IMR-90 (cell line): ENCODE measurements at regions not wholly inside any gene's neighbourhood (a gene's known extent, or its start where the extent isn't known, plus 50 kb on each side); places are given as distances from the start of the nearest gene placed in this dataset.

Source experiments
- ATAC-seq: fragments of 200-7000 bp; cut with Tn5 transposase; 2 replicates; pipeline ENCODE4 v1.9.1; 2020; ENCODE audit warnings: low read depth, mild to moderate bottlenecking, moderate library complexity
- BruUV-seq: library from RNA; stranded (reverse); fragments of 400-500 nt; replicated peaks from 2 replicates; lab custom pipeline; 2021; lab: Mats Ljungman, UMichigan
- CTCF ChIA-PET: fragments of 300-600 bp; formaldehyde crosslinking; extraction: SDS; loops from one replicate; lab custom pipeline; 2021; ENCODE audit warnings: antibody characterized with exemption; lab: Yijun Ruan, JAX
- POLR2A ChIA-PET: fragments of 300-600 bp; sonication (Branson Sonifier 250); formaldehyde crosslinking; loops from one replicate; lab custom pipeline; 2022; ENCODE audit warnings: antibody characterized with exemption; ENCODE audit not compliant: unreplicated experiment; lab: Charles Lee
- DNase-seq: peaks from one replicate; pipeline ENCODE4 v3.0.0; 2013
- H2AFZ ChIP-seq: replicated peaks from 2 replicates; pipeline ENCODE3; 2013; ENCODE audit warnings: low read length, mild to moderate bottlenecking; ENCODE audit not compliant: poor library complexity
- H2AK5ac ChIP-seq: 2 replicates; pipeline ENCODE4 v1.6.1; 2013; ENCODE audit warnings: low read depth, low read length, inconsistent platforms
- H2AK9ac ChIP-seq: replicated peaks from 2 replicates; pipeline ENCODE3; 2013; ENCODE audit warnings: mild to moderate bottlenecking, low read depth, low read length, moderate library complexity; ENCODE audit not compliant: poor library complexity
- H2BK120ac ChIP-seq: 2 replicates; pipeline ENCODE4 v1.6.1; 2013; ENCODE audit warnings: low read depth, low read length, inconsistent platforms
- H2BK15ac ChIP-seq: 3 replicates; pipeline ENCODE4 v1.6.1; 2013; ENCODE audit warnings: low read depth, low read length, inconsistent platforms
- H2BK20ac ChIP-seq: 2 replicates; pipeline ENCODE4 v1.6.1; 2013; ENCODE audit warnings: low read depth, mild to moderate bottlenecking, inconsistent platforms, low read length, moderate library complexity
- H2BK5ac ChIP-seq: 2 replicates; pipeline ENCODE4 v1.6.1; 2013; ENCODE audit warnings: mild to moderate bottlenecking, low read depth, low read length, inconsistent platforms; ENCODE audit not compliant: poor library complexity, severe bottlenecking
- H3K14ac ChIP-seq: replicated peaks from 2 replicates; pipeline ENCODE4 v1.6.1; 2013; ENCODE audit warnings: low read depth, low read length, inconsistent platforms
- H3K18ac ChIP-seq: 2 replicates; pipeline ENCODE4 v1.6.1; 2013; ENCODE audit warnings: low read depth, low read length, control low read depth
- H3K23ac ChIP-seq: 2 replicates; pipeline ENCODE4 v1.6.1; 2013; ENCODE audit warnings: low read depth, low read length, inconsistent platforms
- H3K27ac ChIP-seq: 2 replicates; pipeline ENCODE4 v1.5.1; 2013; ENCODE audit warnings: mild to moderate bottlenecking, control low read depth, low read length; ENCODE audit not compliant: insufficient read depth
- H3K27me3 ChIP-seq: 2 replicates; pipeline ENCODE4 v1.6.1; 2013; ENCODE audit warnings: low read length; ENCODE audit not compliant: control insufficient read depth, insufficient read depth
- H3K36me3 ChIP-seq: 2 replicates; pipeline ENCODE4 v1.6.1; 2013; ENCODE audit warnings: low read length, mixed read lengths; ENCODE audit not compliant: control insufficient read depth, insufficient read depth
- H3K4ac ChIP-seq: 2 replicates; pipeline ENCODE4 v1.6.1; 2013; ENCODE audit warnings: low read depth, low read length, inconsistent platforms
- H3K4me1 ChIP-seq: 2 replicates; pipeline ENCODE4 v1.6.1; 2013; ENCODE audit warnings: low read length, mixed read lengths; ENCODE audit not compliant: control insufficient read depth, insufficient read depth
- H3K4me2 ChIP-seq: 2 replicates; pipeline ENCODE4 v1.6.1; 2013; ENCODE audit warnings: low read depth, mild to moderate bottlenecking, control low read depth, low read length, moderate library complexity
- H3K4me3 ChIP-seq: 2 replicates; pipeline ENCODE4 v1.5.1; 2013; ENCODE audit warnings: low read depth, mild to moderate bottlenecking, control low read depth, low read length, moderate library complexity; ENCODE audit not compliant: insufficient read depth
- H3K56ac ChIP-seq: 2 replicates; pipeline ENCODE4 v1.6.1; 2013; ENCODE audit warnings: low read length, inconsistent platforms; ENCODE audit not compliant: insufficient read depth; ENCODE audit errors: extremely low read depth
- H3K79me1 ChIP-seq, 2 experiments: 2 replicates each; pipeline ENCODE4 v1.6.1; 2013; ENCODE audit warnings: low read length in 2 of 2, inconsistent platforms in 1 of 2, low read depth in 1 of 2
- H3K9ac ChIP-seq: 2 replicates; pipeline ENCODE4 v1.6.1; 2013; ENCODE audit warnings: low read depth, low read length, control low read depth
- H3K9me1 ChIP-seq: 2 replicates; pipeline ENCODE4 v1.6.1; 2013; ENCODE audit warnings: low read length, inconsistent platforms; ENCODE audit not compliant: insufficient read depth
- H3K9me3 ChIP-seq: 2 replicates; pipeline ENCODE4 v1.6.1; 2013; ENCODE audit warnings: low read length; ENCODE audit not compliant: control insufficient read depth, insufficient read depth
- H4K20me1 ChIP-seq: 2 replicates; pipeline ENCODE4 v1.6.1; 2013; ENCODE audit warnings: low read length, inconsistent platforms; ENCODE audit not compliant: insufficient read depth
- H4K5ac ChIP-seq: 2 replicates; pipeline ENCODE4 v1.6.1; 2013; ENCODE audit warnings: mild to moderate bottlenecking, low read depth, low read length, control low read depth
- H4K8ac ChIP-seq, 2 experiments: 2 replicates each; pipeline ENCODE4 v1.6.1; 2013; ENCODE audit warnings: low read depth in 2 of 2, low read length in 2 of 2, control low read depth in 1 of 2, inconsistent platforms in 1 of 2
- H4K91ac ChIP-seq: 2 replicates; pipeline ENCODE4 v1.6.1; 2013; ENCODE audit warnings: low read depth, low read length, inconsistent platforms; ENCODE audit not compliant: insufficient read depth
- CEBPB ChIP-seq: IDR thresholded peaks from 2 replicates; pipeline ENCODE4 v1.6.1; 2012; ENCODE audit warnings: low read depth, low read length, improper control_type of control experiment
- FOS ChIP-seq: fragments of 150-350 bp; IDR thresholded peaks from 2 replicates; pipeline ENCODE4 v1.6.1; 2016; ENCODE audit warnings: low read depth, low read length
- MAFK ChIP-seq: IDR thresholded peaks from 2 replicates; pipeline ENCODE4 v1.6.1; 2012; ENCODE audit warnings: low read depth, low read length, improper control_type of control experiment
- POLR2A ChIP-seq: IDR thresholded peaks from 2 replicates; pipeline ENCODE4 v1.6.1; 2012; ENCODE audit warnings: mild to moderate bottlenecking, low read depth, low read length
- SMC3 ChIP-seq: fragments of 150-350 bp; IDR thresholded peaks from 2 replicates; pipeline ENCODE4 v1.6.1; 2016; ENCODE audit warnings: low read depth, mild to moderate bottlenecking, antibody characterized with exemption, low read length, moderate library complexity
- WGBS, 2 experiments: methylation state at CpG; one replicate each; pipeline versions ENCODE4 v1.1.5 to v1.1.7; 2013; ENCODE audit warnings: missing lambda C conversion rate in 2 of 2; ENCODE audit not compliant: insufficient read length in 1 of 2; ENCODE audit errors: extremely low coverage in 2 of 2; 5-methylcytosine and 5-hydroxymethylcytosine counted together
- dilution Hi-C: fragments of 300-500 bp; cut with HindIII; formaldehyde crosslinking; loops from one replicate; pipeline ENCODE4 v1.14.3; 2018; ENCODE audit warnings: low sequenced_read_pairs; ENCODE audit not compliant: unreplicated experiment
- in situ Hi-C: fragments of 300-500 bp; cut with MboI; formaldehyde crosslinking; loops from 3 replicates; pipeline ENCODE4 v1.14.3; 2019; ENCODE audit warnings: low sequenced_read_pairs, inconsistent platforms, mixed read lengths
- intact Hi-C: fragments of 100-400 bp; cut with micrococcal nuclease; formaldehyde crosslinking; loops from 2 replicates; pipeline ENCODE4 v1.10.0; 2022

DNA sequence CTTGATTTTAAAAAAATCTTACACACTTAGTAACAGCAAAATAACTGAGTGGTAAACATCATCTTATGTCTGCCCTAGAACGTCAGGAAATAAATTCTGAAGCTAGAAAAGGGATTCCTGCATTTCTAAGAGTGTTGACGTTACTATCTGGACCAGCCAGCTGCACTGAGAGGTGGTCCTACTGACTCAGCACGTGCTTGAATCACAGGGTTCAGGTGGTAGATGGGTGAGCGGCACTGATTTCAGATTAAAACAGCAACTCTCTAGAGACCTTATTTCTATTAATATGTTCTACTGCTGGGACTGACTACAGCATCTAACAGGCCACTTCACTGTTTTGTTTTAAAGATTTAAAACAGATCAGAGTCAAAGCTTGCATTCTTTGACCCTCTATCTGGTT lies 377.2 kb downstream of the GABRB3 start:
- Histone ChIP-seq H2BK15ac (no peak overlapping the region), H2AK9ac (no peak overlapping the region), H3K9me1 (no peaks in the 10 kb centered on the region), H3K4me1 (no peaks in the 10 kb centered on the region), H3K4me3 (no peak overlapping the region), H3K27ac (no peak overlapping the region), H2AFZ (no peak overlapping the region), H3K18ac (no peak overlapping the region), H2BK20ac (no peak overlapping the region), H2AK5ac (no peak overlapping the region), H2BK5ac (no peak overlapping the region), H3K27me3 (no peaks in the 10 kb centered on the region), H3K23ac (no peak overlapping the region), H3K36me3 (no peaks in the 10 kb centered on the region), H3K4ac (no peak overlapping the region), H3K4me2 (no peak overlapping the region), H4K91ac (no peak overlapping the region), H4K20me1 (no peaks in the 10 kb centered on the region), H4K5ac (no peak overlapping the region), H3K14ac (no peak overlapping the region), H3K9ac (no peak overlapping the region), H3K9me3 (peaks cover 22% of the 10 kb centered on the region), H3K79me1 (no peaks in the 10 kb centered on the region), H4K8ac (no peak overlapping the region), H2BK120ac (no peak overlapping the region), H3K56ac (no peak overlapping the region)
- intact Hi-C loops: no loop called here
- ChIA-PET POLR2A (no interaction called here), CTCF (interaction anchor here (1.0 kb wide), 1 partner anchor 132 kb away, joined by 3 read pairs; no protein-coding TSS in a partner anchor)
- ATAC-seq (no peak), DNase-seq (no peak)
- TF ChIP-seq POLR2A: no peak
- TF ChIP-seq FOS: no peak
- TF ChIP-seq SMC3: no peak
- TF ChIP-seq CEBPB: no peak
- no peak for TF ChIP-seq MAFK
- no CpG with 5 or more reads among the region's 4 CpGs for WGBS, 2 experiments
- in situ Hi-C loops: no loop called here
- dilution Hi-C loops: no loop called here
- BruUV-seq: no TSS peak
